SK-N-SH treated with all-trans-retinoic acid at 6 μM for 48 hours (cell line): ENCODE measurements at regions not wholly inside any gene's neighbourhood (a gene's known extent, or its start where the extent isn't known, plus 50 kb on each side); places are given as distances from the start of the nearest gene placed in this dataset.

Experiments used
- ARNTL ChIP-seq: fragments of 450-650 bp; formaldehyde crosslinking; IDR thresholded peaks from 2 replicates; pipeline ENCODE4 v1.5.0; 2020; ENCODE audit warnings: low read depth, mild to moderate bottlenecking, moderate library complexity, borderline replicate concordance
- ISL1 ChIP-seq: fragments of 250-450 bp; sonication (Bioruptor Pico); IDR thresholded peaks from 2 replicates; pipeline ENCODE4 v2.1.2; 2022; ENCODE audit warnings: mild to moderate bottlenecking, moderate library complexity
- RARB ChIP-seq: fragments of 250-450 bp; sonication (Bioruptor Pico); IDR thresholded peaks from 2 replicates; pipeline ENCODE4 v1.8.0; 2021; ENCODE audit warnings: mild to moderate bottlenecking, moderate library complexity
- TCF4 ChIP-seq: fragments of 250-450 bp; sonication (Bioruptor Pico); IDR thresholded peaks from 2 replicates; pipeline ENCODE4 v1.8.0; 2021; ENCODE audit warnings: mild to moderate bottlenecking, moderate library complexity, borderline replicate concordance
- ZFP3 ChIP-seq: fragments of 250-450 bp; sonication (Bioruptor Pico); IDR thresholded peaks from 2 replicates; pipeline ENCODE4 v1.5.0; 2020; ENCODE audit warnings: mild to moderate bottlenecking, moderate library complexity
- ZFP30 ChIP-seq: fragments of 450-650 bp; formaldehyde crosslinking; IDR thresholded peaks from 2 replicates; pipeline ENCODE4 v1.5.0; 2022; ENCODE audit warnings: mild to moderate bottlenecking, moderate library complexity
- TF ChIP-seq, protein P1 (sequence below): fragments of 250-450 bp; sonication (Bioruptor Pico); IDR thresholded peaks from 2 replicates; pipeline ENCODE4 v1.8.0; 2020; ENCODE audit warnings: mild to moderate bottlenecking, moderate library complexity, borderline replicate concordance

DNA sequence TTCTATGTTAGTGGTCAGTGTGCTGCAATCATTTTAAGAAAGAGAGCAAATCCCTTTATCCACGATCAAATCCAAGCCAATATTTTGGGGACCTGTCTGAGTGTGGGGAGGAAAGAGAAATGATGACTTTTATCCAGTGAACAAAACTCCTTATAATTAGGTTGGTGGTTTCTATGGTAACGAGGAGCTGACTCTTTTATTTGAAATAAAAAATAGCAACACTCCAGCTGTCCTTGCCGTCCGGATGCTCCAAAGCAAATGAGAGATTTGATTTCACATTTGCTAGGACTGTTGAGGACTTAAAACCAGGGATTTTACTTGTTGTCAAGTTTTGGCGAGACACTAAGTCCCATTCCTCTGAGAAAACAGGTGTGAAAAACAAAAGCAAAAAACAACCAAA is 154.0 kb upstream of the PRICKLE2 start:
- TF ChIP-seq ZFP3 (CRISPR knock-in tag) = no peak
- TF ChIP-seq ISL1 (CRISPR knock-in tag) = no peak
- no peak for TF ChIP-seq TCF4 (CRISPR knock-in tag)
- TF ChIP-seq RARB (CRISPR knock-in tag) = no peak
- TF ChIP-seq, protein P1, sequence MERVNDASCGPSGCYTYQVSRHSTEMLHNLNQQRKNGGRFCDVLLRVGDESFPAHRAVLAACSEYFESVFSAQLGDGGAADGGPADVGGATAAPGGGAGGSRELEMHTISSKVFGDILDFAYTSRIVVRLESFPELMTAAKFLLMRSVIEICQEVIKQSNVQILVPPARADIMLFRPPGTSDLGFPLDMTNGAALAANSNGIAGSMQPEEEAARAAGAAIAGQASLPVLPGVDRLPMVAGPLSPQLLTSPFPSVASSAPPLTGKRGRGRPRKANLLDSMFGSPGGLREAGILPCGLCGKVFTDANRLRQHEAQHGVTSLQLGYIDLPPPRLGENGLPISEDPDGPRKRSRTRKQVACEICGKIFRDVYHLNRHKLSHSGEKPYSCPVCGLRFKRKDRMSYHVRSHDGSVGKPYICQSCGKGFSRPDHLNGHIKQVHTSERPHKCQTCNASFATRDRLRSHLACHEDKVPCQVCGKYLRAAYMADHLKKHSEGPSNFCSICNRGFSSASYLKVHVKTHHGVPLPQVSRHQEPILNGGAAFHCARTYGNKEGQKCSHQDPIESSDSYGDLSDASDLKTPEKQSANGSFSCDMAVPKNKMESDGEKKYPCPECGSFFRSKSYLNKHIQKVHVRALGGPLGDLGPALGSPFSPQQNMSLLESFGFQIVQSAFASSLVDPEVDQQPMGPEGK = no peak
- TF ChIP-seq ZFP30 (CRISPR knock-in tag) = no peak
- no peak for TF ChIP-seq ARNTL (CRISPR knock-in tag)
